Hepatocyte (in vitro differentiated cells): ENCODE measurements at regions not wholly inside any gene's neighbourhood (a gene's known extent, or its start where the extent isn't known, plus 50 kb on each side); places are given as distances from the start of the nearest gene placed in this dataset.

Experiments used
- EZH2 ChIP-seq: fragments of 200-600 bp; sonication (generic); IDR thresholded peaks from 2 replicates; pipeline ENCODE4 v1.6.1; 2016; ENCODE audit warnings: antibody characterized with exemption, mild to moderate bottlenecking, borderline replicate concordance
- TF ChIP-seq, protein P1 (sequence below): fragments of 200-600 bp; sonication (generic); IDR thresholded peaks from 2 replicates; pipeline ENCODE4 v1.5.1; 2016; ENCODE audit warnings: antibody characterized with exemption, mild to moderate bottlenecking; ENCODE audit not compliant: poor library complexity

DNA sequence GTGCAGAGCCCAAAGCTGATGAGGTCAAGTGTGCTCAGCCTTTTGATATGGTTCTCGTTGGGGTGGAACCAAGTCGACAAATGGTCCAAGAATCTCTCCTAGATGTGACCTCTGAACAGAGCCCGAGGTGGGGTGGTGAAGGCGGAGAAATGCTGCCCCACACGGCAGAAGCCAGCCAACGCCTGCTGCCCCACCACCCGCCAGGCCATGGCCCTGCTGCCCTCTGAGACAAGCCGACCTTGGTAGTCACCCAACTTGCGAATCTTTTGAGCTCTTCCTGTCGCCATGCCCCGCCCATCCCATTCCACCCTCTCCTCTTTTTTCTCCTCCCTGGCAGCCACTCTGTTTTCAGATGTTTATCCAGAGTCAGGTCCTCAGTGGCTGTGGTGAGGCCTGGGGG, 91.5 kb upstream of the EGFLAM start:
- TF ChIP-seq, protein P1, sequence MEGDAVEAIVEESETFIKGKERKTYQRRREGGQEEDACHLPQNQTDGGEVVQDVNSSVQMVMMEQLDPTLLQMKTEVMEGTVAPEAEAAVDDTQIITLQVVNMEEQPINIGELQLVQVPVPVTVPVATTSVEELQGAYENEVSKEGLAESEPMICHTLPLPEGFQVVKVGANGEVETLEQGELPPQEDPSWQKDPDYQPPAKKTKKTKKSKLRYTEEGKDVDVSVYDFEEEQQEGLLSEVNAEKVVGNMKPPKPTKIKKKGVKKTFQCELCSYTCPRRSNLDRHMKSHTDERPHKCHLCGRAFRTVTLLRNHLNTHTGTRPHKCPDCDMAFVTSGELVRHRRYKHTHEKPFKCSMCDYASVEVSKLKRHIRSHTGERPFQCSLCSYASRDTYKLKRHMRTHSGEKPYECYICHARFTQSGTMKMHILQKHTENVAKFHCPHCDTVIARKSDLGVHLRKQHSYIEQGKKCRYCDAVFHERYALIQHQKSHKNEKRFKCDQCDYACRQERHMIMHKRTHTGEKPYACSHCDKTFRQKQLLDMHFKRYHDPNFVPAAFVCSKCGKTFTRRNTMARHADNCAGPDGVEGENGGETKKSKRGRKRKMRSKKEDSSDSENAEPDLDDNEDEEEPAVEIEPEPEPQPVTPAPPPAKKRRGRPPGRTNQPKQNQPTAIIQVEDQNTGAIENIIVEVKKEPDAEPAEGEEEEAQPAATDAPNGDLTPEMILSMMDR: no peak
- TF ChIP-seq EZH2: no peak
